GM11168 (cell line): ENCODE measurements at regions not wholly inside any gene's neighbourhood (a gene's known extent, or its start where the extent isn't known, plus 50 kb on each side); places are given as distances from the start of the nearest gene placed in this dataset.

Experiments used
- in situ Hi-C: fragments of 300-500 bp; cut with MboI; formaldehyde crosslinking; loops from one replicate; pipeline ENCODE4 v1.12.0; 2022; ENCODE audit warnings: low sequenced_read_pairs; ENCODE audit not compliant: unreplicated experiment

DNA sequence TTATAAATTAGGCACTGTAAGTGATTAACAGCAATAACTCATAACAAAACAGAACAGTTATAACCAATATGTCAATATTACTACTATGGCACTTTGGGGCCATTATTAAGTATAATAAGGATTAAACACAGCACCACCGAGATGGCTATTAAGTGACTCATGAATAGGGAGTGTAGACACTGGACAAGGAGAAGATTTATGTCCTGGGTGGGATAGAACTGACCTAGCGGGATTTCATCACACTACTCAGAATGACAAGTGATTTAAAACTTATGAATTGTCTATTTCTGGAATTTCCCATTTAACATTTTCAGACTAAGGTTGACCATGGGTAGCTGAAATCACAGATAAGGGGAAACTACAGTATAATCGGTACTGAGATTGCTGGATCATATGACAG is 79.0 kb upstream of the SLC7A1 start:
- in situ Hi-C loops: no loop called here

DNA sequence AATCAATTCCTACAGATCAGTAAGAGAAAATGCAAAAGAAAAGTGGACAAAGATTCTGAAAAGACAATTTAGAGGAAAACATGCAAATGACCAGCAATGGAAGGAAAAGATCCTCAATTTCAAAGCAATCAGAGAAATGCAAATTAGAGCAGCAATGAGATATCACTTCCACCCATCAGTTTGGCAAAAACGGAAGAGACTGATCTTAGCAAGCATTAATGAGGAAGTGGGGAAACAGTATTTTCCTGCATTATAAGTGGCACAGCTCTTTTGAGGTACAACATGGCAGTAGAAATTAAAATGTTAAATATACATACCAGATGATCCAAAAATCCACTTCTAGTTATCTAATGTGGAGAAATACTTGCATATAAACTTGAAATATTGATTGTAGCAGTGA is 69.1 kb upstream of the SLC7A1 start:
- in situ Hi-C loops: no loop called here

DNA sequence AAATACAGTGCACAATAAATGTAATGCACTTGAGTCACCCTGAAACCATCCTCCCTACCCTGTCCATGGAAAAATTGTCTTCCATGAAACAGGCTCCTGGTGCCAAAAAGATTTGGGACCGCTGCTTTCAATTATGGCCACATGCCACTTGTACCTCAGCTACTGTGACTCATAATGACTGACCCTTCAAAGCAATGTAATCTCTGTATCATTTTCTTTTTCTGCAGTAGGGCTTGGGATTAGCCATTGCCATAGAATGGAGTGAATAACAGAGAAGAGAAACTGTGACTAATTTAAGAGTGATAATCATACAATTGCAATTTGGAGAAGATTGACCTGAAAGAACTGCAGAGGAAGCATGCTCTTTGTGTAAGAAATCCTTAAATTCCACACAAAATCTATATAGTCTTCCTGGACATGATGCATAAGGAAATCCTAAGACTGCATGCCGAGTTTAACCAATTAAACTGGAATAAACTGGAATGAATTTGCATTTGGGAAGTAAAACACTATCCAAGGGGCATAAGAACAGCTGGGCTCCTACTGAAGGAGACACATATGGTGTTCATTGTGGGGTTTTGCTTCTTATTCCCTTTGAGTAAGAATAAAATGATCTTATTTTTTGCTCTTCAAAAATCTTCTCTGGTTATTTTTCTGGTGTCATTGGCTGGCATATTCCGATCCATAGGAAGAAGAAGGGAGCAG is 59.5 kb upstream of the SLC7A1 start:
- in situ Hi-C loops: no loop called here

DNA sequence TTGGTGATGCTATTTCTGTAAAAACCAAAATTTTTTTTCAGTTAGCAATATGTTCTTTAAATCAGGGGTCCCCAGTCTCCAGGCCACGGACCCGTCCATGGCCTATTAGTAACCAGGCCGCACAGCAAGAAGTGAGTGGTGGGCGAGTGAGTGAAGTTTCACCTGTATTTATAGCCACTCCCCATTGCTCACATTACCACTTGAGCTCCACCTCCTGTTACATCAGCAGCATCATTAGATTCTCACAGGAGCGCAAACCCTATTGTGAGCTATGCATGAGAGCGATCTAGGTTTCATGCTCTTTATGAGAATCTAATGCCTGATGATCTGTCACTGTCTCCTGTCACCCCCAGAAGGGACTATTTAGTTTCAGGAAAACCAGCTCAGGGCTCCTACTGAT is 58.9 kb upstream of the SLC7A1 start:
- in situ Hi-C loops: no loop called here

DNA sequence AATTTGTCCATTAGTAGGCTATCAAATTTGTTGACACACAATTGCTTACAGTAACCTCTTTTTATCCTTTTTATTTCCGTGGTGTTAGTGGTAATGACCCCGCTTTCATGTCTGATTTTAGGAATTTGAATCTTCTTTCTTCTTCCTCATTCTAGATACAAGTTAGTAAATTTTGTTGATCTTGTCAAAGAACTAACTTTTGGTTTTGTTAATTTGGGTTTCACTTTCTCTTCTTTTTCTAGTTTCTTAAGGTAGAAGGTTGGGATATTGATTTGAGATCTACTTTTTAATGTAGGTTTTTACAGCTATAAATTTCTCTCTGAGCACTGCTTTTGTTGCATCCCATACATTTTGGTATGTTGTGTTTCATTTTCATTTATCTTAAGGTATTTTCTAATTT is 53.3 kb upstream of the SLC7A1 start:
- in situ Hi-C loops: no loop called here
